Subcutaneous abdominal adipose tissue (tissue), 5 donors: ENCODE measurements at regions not wholly inside any gene's neighbourhood (a gene's known extent, or its start where the extent isn't known, plus 50 kb on each side); places are given as distances from the start of the nearest gene placed in this dataset.
"Not testable (repeated sequence)": the region's sequence is repeated elsewhere in the genome, so short reads cannot be mapped to it uniquely, and the experiment has no call there.

Experiments used
- H3K27ac ChIP-seq: one replicate; pipeline ENCODE4 v1.7.0; 2013; ENCODE audit warnings: low read depth, mild to moderate bottlenecking, inconsistent platforms, low read length, moderate library complexity
- H3K27me3 ChIP-seq, 5 donors: one replicate each; pipeline ENCODE4 v1.7.0; 2013; ENCODE audit warnings: low read length in 5 of 5, inconsistent platforms in 1 of 5; ENCODE audit not compliant: control insufficient read depth in 5 of 5, insufficient read depth in 4 of 5
- H3K36me3 ChIP-seq, 5 donors: one replicate each; pipeline ENCODE4 v1.7.0; 2013; ENCODE audit warnings: low read length in 5 of 5; ENCODE audit not compliant: control insufficient read depth in 5 of 5, insufficient read depth in 5 of 5
- H3K4me1 ChIP-seq, 5 donors: one replicate each; pipeline ENCODE4 v1.7.0; 2013; ENCODE audit warnings: low read length in 5 of 5, mild to moderate bottlenecking in 3 of 5, moderate library complexity in 1 of 5; ENCODE audit not compliant: control insufficient read depth in 5 of 5, insufficient read depth in 5 of 5
- H3K4me3 ChIP-seq, 5 donors: one replicate each; pipeline ENCODE4 v1.7.0; 2013; ENCODE audit warnings: low read length in 5 of 5, low read depth in 1 of 5
- H3K9ac ChIP-seq, 5 donors: one replicate each; pipeline ENCODE4 v1.7.0; 2013; ENCODE audit warnings: low read length in 5 of 5, mild to moderate bottlenecking in 4 of 5, moderate library complexity in 3 of 5
- H3K9me3 ChIP-seq, 5 donors: one replicate each; pipeline ENCODE4 v1.7.0; 2013; ENCODE audit warnings: low read length in 5 of 5; ENCODE audit not compliant: control insufficient read depth in 5 of 5
- donor health status: healthy.
- donor health status: healthy.
- donor health status: healthy.
- donor health status: healthy.
- donor health status: healthy.

DNA sequence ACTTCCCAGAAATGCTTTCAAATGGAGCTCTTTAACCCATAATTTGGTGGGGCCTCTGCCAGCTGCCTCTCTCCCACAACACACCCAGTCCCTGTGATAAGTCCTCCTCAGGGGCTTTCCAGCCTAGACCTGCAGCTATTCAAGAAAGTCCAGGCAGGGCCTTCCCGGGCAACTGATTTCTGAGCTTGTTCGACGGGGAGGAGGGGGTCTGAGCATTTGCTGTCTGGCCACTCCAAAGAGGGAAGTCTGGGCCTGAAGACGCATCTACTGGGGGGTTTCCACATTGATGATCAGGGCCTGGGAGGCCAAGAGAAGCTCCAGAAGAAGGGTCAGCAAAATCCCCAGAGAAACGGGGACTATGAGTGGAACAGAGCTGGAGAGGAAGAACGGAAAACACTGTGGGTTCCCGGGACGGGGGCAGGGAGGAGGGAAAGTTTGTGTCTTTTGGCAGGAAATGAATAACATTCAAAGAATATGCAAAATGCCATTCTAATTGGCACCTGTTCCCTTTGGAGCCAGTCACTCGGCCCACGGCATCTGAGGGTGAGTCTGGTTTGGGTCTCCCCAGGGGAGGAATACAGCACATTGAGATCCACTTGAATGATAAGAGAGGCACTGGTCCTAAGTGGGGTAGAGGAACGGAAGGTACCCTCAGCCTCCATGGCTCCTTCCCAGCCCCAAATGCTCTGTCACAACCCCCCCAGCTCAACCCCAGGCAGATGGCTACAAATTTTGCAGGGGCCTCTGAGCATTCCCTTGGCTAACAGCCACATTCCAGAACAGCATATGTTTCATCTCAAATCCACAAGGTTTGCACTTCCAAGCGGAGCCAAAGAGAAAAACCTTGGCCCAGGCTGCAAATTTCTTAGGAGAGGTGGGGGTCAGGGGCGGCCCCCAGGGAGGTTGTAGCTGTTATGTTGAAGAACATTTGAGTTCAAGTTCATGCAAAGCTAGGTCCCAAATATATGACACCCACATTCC lies 72.0 kb downstream of the RPUSD4 start:
- Histone ChIP-seq H3K4me1 (peaks cover 10 to 67% (median 65%) of the 10 kb centered on the region in 5 donors), H3K36me3 (no peaks in the 10 kb centered on the region), H3K4me3 (peak overlapping the region in 1 of 5 donors; percentile 29), H3K27me3 (no peaks in the 10 kb centered on the region), H3K27ac (peak overlapping the region; percentile 90), H3K9me3 (no peaks in the 10 kb centered on the region), H3K9ac (peak overlapping the region in 2 of 5 donors; percentile 26 to 49)

DNA sequence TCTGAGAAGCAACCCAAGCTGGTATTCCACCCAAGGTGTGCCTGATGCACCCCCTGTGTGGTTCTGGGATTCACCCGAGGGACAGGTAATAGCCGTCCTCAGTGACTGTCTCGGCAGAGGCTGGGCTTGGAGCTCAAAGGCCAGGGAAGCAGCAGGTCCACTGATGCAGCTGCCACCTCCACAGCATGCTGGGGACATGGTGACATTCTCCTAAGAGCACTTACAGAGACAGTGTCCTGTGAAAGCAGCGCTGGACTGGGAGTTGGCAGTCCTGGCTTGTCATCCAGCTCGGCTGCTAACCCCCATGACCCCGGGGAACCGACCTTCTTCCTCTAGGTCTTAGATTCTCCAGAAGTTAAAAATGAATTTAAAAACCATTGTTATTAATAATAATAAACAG lies 72.8 kb downstream of the RPUSD4 start:
- H3K9me3 ChIP-seq = no peaks in the 10 kb centered on the region
- H3K9ac ChIP-seq = peak overlapping the region in 2 of 5 donors; percentile 4 to 49
- peak overlapping the region; percentile 90 for H3K27ac ChIP-seq
- H3K4me3 ChIP-seq = peak overlapping the region in 1 of 5 donors; percentile 18
- H3K27me3 ChIP-seq = no peaks in the 10 kb centered on the region
- no peaks in the 10 kb centered on the region for H3K36me3 ChIP-seq
- H3K4me1 ChIP-seq = peaks cover 10 to 70% (median 65%) of the 10 kb centered on the region in 5 donors

- no peaks in the 10 kb centered on the region for H3K9me3 ChIP-seq
- H3K9ac ChIP-seq = peak overlapping the region in 1 of 5 donors; percentile 22
- no peaks in the 10 kb centered on the region for H3K36me3 ChIP-seq
- H3K27ac ChIP-seq = peak overlapping the region; percentile 90
- H3K4me1 ChIP-seq = peaks cover 10 to 73% (median 69%) of the 10 kb centered on the region in 5 donors
- H3K27me3 ChIP-seq = no peaks in the 10 kb centered on the region
- H3K4me3 ChIP-seq = no peak overlapping the region
Observed at GRCh38 chr11:126137136-126137535, 74.3 kb downstream of the RPUSD4 start.

GRCh38 chr11:126136507-126136906 lies 73.8 kb upstream of the CDON start:
- Histone ChIP-seq H3K9ac (peak overlapping the region in 2 of 5 donors; percentile 8 to 22), H3K4me1 (peaks cover 10 to 79% (median 67%) of the 10 kb centered on the region in 5 donors), H3K9me3 (no peaks in the 10 kb centered on the region), H3K27me3 (no peaks in the 10 kb centered on the region), H3K36me3 (no peaks in the 10 kb centered on the region), H3K27ac (peak overlapping the region; percentile 90), H3K4me3 (peak overlapping the region in 1 of 5 donors; percentile 3)

DNA sequence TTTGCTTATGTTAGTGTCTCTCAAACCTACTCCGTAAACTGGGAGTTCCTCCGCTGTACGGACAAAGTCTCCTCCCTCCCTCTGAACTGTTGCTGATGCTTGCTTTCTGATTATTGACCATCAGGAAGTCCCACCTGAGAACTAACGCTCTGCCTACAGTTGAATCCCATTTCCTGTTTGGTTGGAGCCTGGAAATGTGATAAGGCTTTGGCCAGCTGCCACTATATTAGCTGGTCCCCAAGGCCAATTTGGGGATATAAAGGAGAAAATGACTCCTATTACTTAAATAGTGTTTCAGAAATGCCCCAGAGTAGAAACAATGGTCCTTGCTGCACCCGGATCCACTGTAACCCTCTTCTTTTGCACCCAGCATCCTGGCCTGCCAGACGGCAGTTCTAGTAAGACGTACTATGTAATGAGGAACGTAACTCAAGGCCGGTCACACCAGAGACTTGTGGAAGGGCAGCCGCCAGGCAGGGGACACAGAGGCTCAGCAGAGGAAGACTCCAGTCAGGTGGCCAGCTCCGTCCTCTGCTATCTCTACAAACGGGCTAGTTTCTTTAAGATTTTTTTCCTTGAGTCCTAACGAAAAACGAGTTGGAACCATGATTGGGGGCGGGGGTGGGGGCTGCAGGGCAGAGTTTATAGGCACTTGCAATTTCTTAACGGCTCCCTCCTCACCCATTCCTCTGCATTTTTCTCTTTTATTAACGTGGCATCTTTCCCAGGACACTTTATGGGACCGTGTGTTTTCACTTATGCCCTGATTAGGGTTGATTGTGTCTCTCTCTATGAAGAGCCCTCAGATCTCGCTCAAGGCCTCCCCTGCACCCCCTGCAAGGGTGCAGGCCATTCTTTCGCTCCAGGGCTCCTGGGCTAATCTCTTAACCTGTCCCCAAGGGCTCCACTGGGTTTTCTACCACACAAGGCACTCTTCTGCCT lies 72.8 kb upstream of the CDON start:
- Histone ChIP-seq H3K9ac (no peak overlapping the region), H3K36me3 (no peaks in the 10 kb centered on the region), H3K4me3 (no peak overlapping the region), H3K27me3 (no peaks in the 10 kb centered on the region), H3K4me1 (peaks cover 10 to 70% (median 57%) of the 10 kb centered on the region in 5 donors), H3K9me3 (no peaks in the 10 kb centered on the region), H3K27ac (peak overlapping the region; percentile 90)

DNA sequence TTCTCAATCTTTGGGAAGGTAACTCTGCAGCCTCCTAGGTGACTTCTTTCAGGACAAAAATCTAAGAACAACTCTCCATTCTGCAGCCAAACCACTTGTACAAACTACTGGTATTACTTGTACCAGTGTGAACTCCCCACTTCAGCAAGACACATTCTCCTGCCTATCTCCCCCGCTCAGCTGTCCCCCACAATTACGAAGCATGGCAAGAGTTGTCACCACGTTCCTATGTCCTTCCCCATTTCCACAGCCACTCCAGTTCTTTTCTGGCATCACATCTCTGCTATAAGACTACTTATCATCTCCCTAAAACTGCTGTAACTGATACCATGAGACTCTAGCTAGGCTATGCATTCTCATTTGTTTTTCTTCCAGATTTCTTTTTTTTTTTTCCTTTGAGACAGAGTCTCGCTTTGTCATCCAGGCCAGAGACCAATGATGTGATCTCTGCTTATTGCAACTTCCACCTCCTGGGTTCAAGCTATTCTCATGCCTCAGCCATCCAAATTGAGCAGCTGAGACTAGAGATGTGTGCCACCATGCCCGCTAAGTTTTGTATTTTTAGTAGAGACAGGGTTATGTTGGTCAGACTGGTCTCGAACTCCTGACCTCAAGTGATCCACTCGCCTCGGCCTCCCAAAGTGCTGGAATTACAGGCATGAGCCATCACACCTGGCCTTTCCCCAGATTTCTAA lies 71.9 kb upstream of the CDON start:
- H3K9me3 ChIP-seq = no peaks in the 10 kb centered on the region
- H3K9ac ChIP-seq = no peak overlapping the region
- peaks cover 11 to 70% (median 57%) of the 10 kb centered on the region in 5 donors for H3K4me1 ChIP-seq
- no peaks in the 10 kb centered on the region for H3K36me3 ChIP-seq
- no peak overlapping the region for H3K4me3 ChIP-seq
- no peaks in the 10 kb centered on the region for H3K27me3 ChIP-seq
- H3K27ac ChIP-seq = peak overlapping the region; percentile 90

GRCh38 chr11:126133901-126134300 lies 71.2 kb upstream of the CDON start:
- Histone ChIP-seq H3K27me3 (no peaks in the 10 kb centered on the region), H3K9ac (no peak overlapping the region), H3K36me3 (no peaks in the 10 kb centered on the region), H3K27ac (no peak overlapping the region), H3K4me3 (no peak overlapping the region), H3K9me3 (no peaks in the 10 kb centered on the region), H3K4me1 (peaks cover 9 to 64% (median 52%) of the 10 kb centered on the region in 5 donors)

DNA sequence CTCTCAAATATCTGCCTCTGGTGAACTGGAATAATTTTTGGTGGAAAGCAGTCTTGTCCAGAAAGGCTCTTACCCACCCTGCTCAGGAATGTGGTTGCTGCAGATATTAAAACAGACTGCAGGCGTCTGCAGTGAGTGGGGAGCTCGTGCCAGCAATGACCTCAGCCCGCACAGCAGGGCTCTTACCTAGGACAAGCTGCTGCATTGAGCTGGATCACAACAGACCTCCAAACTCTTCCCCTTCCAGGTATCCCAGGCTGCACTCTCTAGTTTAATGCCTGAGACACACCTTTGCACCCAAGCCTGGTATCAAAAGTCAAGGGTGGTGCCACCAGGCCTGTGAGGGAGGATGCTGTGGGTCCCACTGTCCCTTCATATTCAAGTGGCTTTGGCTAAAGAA lies 69.7 kb upstream of the CDON start:
- H3K9ac ChIP-seq = no peak overlapping the region
- H3K9me3 ChIP-seq = no peaks in the 10 kb centered on the region
- peaks cover 5 to 60% (median 45%) of the 10 kb centered on the region in 5 donors for H3K4me1 ChIP-seq
- no peaks in the 10 kb centered on the region for H3K36me3 ChIP-seq
- no peak overlapping the region for H3K4me3 ChIP-seq
- no peaks in the 10 kb centered on the region for H3K27me3 ChIP-seq
- H3K27ac ChIP-seq = no peak overlapping the region

DNA sequence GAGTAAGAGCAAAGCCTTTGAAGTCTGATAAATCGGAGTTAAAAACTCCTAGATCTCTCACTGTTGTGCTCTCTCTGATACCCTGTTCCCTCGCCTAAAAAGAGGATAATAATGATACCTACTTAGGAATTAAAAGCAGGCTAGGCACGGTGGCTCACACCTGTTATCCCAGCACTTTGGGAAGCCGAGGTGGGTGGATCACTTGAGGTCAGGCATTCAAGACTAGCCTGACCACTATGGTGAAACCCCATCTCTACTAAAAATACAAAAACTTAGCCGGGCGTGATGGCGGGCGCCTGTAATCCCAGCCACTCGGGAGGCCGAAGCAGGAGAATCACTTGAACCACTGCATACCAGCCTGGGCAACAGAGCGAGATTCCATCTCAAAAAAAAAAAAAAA lies 68.1 kb upstream of the CDON start:
- not testable (repeated sequence) for H3K9ac ChIP-seq, H3K36me3 ChIP-seq, H3K27ac ChIP-seq, H3K27me3 ChIP-seq, H3K4me3 ChIP-seq, H3K9me3 ChIP-seq
- H3K4me1 ChIP-seq = peaks cover 2 to 46% (median 30%) of the 10 kb centered on the region in 5 donors
